NCI-H128 (cell line): ENCODE measurements at regions not wholly inside any gene's neighbourhood (a gene's known extent, or its start where the extent isn't known, plus 50 kb on each side); places are given as distances from the start of the nearest gene placed in this dataset.
A peak's percentile ranks its signal among the peaks of the same experiment; 100 is the strongest.

Source experiments
- DNase-seq: peaks from one replicate; lab custom pipeline; 2025; ENCODE audit not compliant: unreplicated experiment; lab: John Stamatoyannopoulos, UW

- peak; percentile 46 for DNase-seq
Observed at GRCh38 chr1:165073185-165074007, 283.1 kb downstream of the LMX1A start.

DNA sequence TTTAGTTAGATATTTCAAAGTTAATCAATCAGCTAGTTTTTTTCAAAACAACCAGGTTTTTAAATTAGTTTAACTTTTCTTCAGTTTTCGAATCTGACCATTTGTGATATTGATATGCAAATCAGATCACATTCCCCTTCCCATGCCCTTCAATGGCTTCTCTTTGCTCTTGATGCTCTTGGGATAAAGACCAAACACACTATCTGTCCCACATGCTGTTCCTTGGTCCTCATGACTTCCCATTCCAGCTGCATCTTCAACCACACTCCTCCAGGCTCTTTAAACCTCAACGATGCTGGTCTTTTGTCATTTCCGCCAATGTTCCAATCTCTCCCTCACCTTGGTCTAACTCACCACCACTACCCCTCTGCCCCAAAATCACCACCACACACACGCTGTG, 285.8 kb downstream of the LMX1A start:
- no peak for DNase-seq

- DNase-seq = no peak
Observed at GRCh38 chr1:165069829-165070228, 286.7 kb downstream of the LMX1A start.

GRCh38 chr1:165068741-165069140, 287.8 kb downstream of the LMX1A start:
- DNase-seq = no peak

DNA sequence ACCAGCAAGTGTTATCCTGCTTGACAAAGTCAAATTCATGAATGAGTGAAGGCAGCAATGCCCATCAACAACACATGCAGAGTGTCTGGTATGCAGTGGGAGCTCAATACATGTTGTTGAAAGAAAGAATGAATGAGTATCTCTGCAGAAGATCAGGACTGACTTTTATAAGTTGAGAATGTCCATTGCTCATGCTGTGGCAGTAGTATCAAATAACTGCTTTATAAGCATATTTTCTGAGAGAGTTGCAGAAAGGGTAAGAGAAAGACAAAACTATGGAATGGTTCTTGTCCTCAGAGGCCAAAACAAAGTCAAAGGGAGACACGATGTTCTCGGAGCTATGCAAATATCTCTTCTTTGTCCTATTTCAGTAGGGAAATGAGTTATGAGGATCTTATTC, 288.7 kb downstream of the LMX1A start:
- DNase-seq = no peak

GRCh38 chr1:165063181-165063965, 293.1 kb downstream of the LMX1A start:
- DNase-seq = no peak

DNA sequence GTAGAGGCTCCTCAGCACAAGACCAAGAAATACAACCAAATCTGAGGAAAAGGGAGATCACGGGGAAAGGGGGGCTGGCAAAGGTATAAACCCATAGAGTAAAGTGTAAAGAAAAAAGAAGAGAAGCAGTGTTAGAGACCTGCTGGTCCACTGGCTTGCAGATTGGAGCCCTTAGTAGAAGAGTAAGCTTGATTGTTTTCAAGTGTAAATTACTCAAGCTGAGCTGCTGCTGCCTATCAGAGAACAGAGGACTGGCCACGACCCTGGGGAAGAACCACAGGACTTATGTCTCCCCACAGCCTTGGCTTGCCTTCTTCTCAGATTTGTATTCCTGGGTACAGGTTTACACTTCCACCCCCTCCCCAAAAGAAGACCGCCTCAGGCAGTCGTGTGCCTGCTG, 294.2 kb downstream of the LMX1A start:
- no peak for DNase-seq

GRCh38 chr1:165060285-165060793, 296.2 kb downstream of the LMX1A start:
- no peak for DNase-seq

DNA sequence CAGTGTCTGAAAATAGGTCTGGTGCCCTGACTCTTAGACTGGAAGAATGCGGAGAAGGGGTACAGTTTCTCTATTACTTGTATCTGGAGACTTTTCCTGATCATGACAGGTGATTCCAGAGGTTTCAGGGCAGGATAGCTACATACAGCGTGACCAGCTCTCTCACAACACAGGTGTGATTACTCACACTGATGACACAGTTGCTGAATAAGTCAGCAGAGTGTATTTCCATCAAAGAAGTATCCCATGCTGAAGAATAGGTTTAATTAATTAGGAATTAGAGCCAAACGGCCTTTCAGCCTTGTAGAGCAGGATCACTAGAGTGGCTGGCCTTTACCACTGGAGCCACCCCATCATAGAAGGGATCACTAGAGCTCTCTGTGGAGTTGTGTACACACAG, 298.6 kb downstream of the LMX1A start:
- no peak for DNase-seq

- no peak for DNase-seq
Observed at GRCh38 chr1:165056914-165057313, 299.6 kb downstream of the LMX1A start.

DNA sequence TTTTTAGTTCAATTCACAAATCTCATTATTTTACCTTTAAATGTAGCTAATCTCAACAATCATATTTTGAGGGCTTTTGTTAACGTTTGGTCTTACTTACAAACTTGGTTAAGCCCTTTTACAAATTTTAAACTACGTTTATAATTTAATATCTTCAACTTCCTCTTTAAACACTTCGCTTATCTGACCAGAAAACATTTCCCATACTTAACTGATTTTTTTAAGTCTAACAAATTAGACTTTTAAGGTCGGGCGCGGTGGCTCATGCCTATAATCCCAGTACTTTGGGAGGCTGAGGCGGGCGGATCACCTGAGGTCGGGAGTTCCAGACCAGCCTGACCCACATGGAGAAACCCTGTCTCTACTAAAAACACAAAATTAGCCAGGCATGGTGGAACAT, 300.9 kb downstream of the LMX1A start:
- no peak for DNase-seq

GRCh38 chr1:165054627-165055026, 301.9 kb downstream of the LMX1A start:
- DNase-seq = no peak

GRCh38 chr1:165053351-165053750, 303.2 kb downstream of the LMX1A start:
- no peak for DNase-seq

DNA sequence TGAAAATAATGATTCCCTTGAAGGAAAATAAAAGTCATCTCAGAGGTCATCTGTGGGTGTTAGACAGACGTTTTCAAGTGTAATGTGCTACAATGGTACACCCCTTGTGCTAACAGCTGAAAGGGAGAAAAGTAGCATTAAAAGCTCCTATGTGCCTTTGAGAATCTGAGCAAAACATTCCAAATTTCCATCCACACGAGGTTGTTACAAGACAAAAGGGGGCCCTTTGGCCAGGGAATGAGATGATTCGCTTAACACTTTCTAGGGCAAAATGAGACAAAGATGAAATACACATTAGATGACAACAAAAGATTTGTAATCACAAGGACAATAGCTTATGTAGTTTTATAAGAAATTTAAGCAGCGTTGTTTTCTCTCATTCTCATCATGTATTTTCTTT, 303.6 kb downstream of the LMX1A start:
- no peak for DNase-seq

DNA sequence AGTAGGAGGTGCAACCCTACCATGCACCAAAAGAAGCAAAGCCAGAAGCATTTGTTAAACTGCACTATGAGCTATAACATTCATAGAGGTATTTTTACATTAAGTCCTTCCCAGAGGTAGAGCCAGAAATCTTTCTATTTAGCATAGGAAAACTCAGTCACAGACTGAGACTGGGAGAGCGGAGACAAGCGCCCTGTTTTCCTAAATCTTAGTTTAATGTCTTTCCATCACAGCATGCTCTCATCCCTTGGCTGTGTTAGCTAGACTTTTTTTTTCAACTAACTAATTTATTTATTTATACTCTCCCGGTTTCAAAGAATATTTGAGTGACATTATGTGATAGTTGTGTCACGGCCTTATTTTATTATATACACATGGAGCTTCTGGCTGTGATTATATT, 304.1 kb downstream of the LMX1A start:
- DNase-seq = no peak

DNA sequence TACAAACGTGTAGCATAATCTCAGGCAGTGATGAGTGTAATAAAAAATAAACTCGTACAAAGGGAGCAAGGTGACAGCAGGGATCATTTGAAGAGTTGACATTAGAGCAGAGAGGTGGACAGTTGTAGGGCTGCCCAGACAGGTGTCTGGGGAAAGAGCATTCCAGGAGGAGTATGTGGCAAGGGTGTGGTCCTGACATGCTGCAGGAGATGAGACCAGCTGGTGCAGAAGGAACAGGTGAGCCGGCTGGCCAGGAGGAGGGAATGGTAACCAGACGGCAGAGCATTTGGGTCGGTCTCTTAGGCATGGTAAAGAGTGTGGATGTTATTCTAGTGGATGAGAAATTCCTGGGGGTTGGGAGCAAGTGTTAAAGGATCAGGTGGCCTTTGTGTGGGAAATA, 306.3 kb downstream of the LMX1A start:
- no peak for DNase-seq

- no peak for DNase-seq
Observed at GRCh38 chr1:165047994-165048393, 308.5 kb downstream of the LMX1A start.

GRCh38 chr1:165045902-165046301, 310.6 kb downstream of the LMX1A start:
- no peak for DNase-seq

DNA sequence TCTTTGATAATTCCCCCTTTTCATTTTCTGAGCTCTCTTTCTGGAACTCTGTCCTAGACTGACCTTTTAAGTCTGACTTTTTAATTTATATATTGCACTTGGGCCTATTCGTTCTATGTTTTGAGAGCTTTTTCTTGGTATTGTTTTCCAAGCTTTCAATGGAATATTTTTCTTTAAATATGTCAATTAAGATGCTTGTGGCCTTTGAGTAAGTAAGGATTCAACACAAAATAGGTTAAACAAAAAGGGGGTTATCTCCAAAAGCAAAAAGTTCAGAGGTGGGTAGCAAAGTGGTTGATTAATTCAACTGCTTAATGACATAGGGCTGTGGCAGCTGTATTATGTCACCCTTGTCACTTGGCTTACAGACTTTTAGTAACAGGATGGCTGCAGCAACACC, 315.9 kb downstream of the LMX1A start:
- DNase-seq = no peak

- DNase-seq = no peak
Observed at GRCh38 chr1:165039996-165040395, 316.5 kb downstream of the LMX1A start.

- DNase-seq = no peak
Observed at GRCh38 chr1:165036403-165036802, 320.1 kb downstream of the LMX1A start.

GRCh38 chr1:165034136-165034809, 322.2 kb downstream of the LMX1A start:
- no peak for DNase-seq
